ENCODE measurements at regions not wholly inside any gene's neighbourhood (a gene's known extent, or its start where the extent isn't known, plus 50 kb on each side); places are given as distances from the start of the nearest gene placed in this dataset.

- no peak for DNase-seq (ENCODE audit: low spot score)
These were observed 506.3 kb downstream of the SHQ1 start for GRCh38 chr3:72341920-72342319.

GRCh38 chr3:72341380-72341770 lies 506.9 kb downstream of the SHQ1 start:
- DNase-seq (ENCODE audit: low spot score): no peak

- no peak for DNase-seq (ENCODE audit: low spot score)
These were observed 507.5 kb downstream of the SHQ1 start for GRCh38 chr3:72340476-72341379.

GRCh38 chr3:72340056-72340455 lies 508.2 kb downstream of the SHQ1 start:
- DNase-seq (ENCODE audit: low spot score): no peak

GRCh38 chr3:72339670-72340030 lies 508.6 kb downstream of the SHQ1 start:
- no peak for DNase-seq (ENCODE audit: low spot score)

GRCh38 chr3:72338942-72339669 lies 509.1 kb downstream of the SHQ1 start:
- peak; percentile 77 for DNase-seq (ENCODE audit: low spot score)

- DNase-seq (ENCODE audit: low spot score): no peak
These were observed 509.9 kb downstream of the SHQ1 start for GRCh38 chr3:72338082-72338941.

- no peak for DNase-seq (ENCODE audit: low spot score)
These were observed 510.8 kb downstream of the SHQ1 start for GRCh38 chr3:72337480-72337855.

- peak; percentile 10 for DNase-seq (ENCODE audit: low spot score)
These were observed 511.3 kb downstream of the SHQ1 start for GRCh38 chr3:72336821-72337479.

- no peak for DNase-seq (ENCODE audit: low spot score)
These were observed 512.1 kb downstream of the SHQ1 start for GRCh38 chr3:72336114-72336651.

GRCh38 chr3:72335458-72336095 lies 512.7 kb downstream of the SHQ1 start:
- no peak for DNase-seq (ENCODE audit: low spot score)

- no peak for DNase-seq (ENCODE audit: low spot score)
These were observed 513.4 kb downstream of the SHQ1 start for GRCh38 chr3:72334681-72335457.

GRCh38 chr3:72332689-72333088 lies 515.6 kb downstream of the SHQ1 start:
- DNase-seq (ENCODE audit: low spot score): no peak

GRCh38 chr3:72332036-72332435 lies 516.2 kb downstream of the SHQ1 start:
- DNase-seq (ENCODE audit: low spot score): no peak

GRCh38 chr3:72331076-72331475 lies 517.2 kb downstream of the SHQ1 start:
- no peak for DNase-seq (ENCODE audit: low spot score)

GRCh38 chr3:72329354-72329753 lies 518.9 kb downstream of the SHQ1 start:
- no peak for DNase-seq (ENCODE audit: low spot score)

- no peak for DNase-seq (ENCODE audit: low spot score)
These were observed 519.4 kb downstream of the SHQ1 start for GRCh38 chr3:72328755-72329277.

- no peak for DNase-seq (ENCODE audit: low spot score)
These were observed 521.2 kb downstream of the SHQ1 start for GRCh38 chr3:72327008-72327407.

- no peak for DNase-seq (ENCODE audit: low spot score)
These were observed 523.9 kb downstream of the SHQ1 start for GRCh38 chr3:72324253-72324811.

- no peak for DNase-seq (ENCODE audit: low spot score)
These were observed 524.5 kb downstream of the SHQ1 start for GRCh38 chr3:72323773-72324172.
